Left lung (tissue), 4 donors: ENCODE measurements at regions not wholly inside any gene's neighbourhood (a gene's known extent, or its start where the extent isn't known, plus 50 kb on each side); places are given as distances from the start of the nearest gene placed in this dataset.

Experiments used
- ATAC-seq: fragments of 200-7000 bp; cut with Tn5 transposase; one replicate; pipeline ENCODE4 v1.9.1; 2020; ENCODE audit warnings: moderate library complexity
- DNase-seq, 4 donors: peaks; one replicate each; pipeline ENCODE4 v3.0.0-alpha.2; 2013 to 2020
- H3K27ac ChIP-seq, 2 donors: fragments of 200-600 bp; sonication (generic) in 1 of 2; one replicate each; pipeline versions ENCODE4 v1.5.0 to v1.8.0; 2020 to 2021
- H3K27me3 ChIP-seq, 2 donors: fragments of 200-600 bp; sonication (generic) in 1 of 2; one replicate each; pipeline versions ENCODE4 v1.5.0 to v1.8.0; 2020 to 2021
- H3K36me3 ChIP-seq, 2 donors: fragments of 200-600 bp; sonication (generic) in 1 of 2; one replicate each; pipeline versions ENCODE4 v1.5.0 to v1.8.0; 2020 to 2021
- H3K4me1 ChIP-seq, 2 donors: fragments of 200-600 bp; one replicate each; pipeline ENCODE4 v1.8.0; 2021
- H3K4me3 ChIP-seq, 2 donors: fragments of 200-600 bp; sonication (generic) in 1 of 2; one replicate each; pipeline versions ENCODE4 v1.5.0 to v1.8.0; 2020 to 2021; ENCODE audit warnings: mild to moderate bottlenecking in 1 of 2
- H3K9me3 ChIP-seq, 2 donors: fragments of 200-600 bp; sonication (generic) in 1 of 2; one replicate each; pipeline versions ENCODE4 v1.5.0 to v1.8.0; 2020 to 2021
- CTCF ChIP-seq, 2 donors: fragments of 200-600 bp; sonication (generic) in 1 of 2; IDR thresholded peaks; one replicate each; pipeline versions ENCODE4 v1.5.0 to v1.8.0; 2021; ENCODE audit warnings: antibody characterized with exemption in 2 of 2
- intact Hi-C, 2 donors: fragments of 100-400 bp; cut with DNase I; formaldehyde crosslinking; loops; one replicate each; pipeline versions ENCODE4 v1.11.2 to v1.14.2; 2022
- donor health status: DM: no; HTN: yes; CAD: no.
- donor health status: DM: no; HTN: no; CAD: no.

DNA sequence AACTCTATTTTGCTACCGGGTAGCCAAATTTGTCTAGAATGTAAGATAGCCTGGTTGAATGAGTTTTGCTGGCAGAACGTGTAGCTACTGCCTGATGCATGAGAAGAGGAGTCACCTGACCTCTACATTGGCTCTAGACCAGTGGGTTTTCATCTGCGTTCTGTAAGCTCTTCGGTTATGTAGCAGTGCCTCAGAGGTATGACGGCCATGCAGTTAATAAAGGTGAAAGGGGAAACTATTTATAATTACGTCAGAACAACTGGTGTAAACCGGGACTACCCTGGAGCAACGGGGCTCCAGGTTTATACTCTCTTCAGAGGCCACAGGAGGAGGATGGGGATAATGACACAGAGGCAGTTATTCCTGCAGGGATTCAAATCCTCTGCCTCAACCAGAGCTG is 173.4 kb upstream of the KITLG start:
- Histone ChIP-seq H3K4me1 (no peaks in the 10 kb centered on the region), H3K36me3 (no peaks in the 10 kb centered on the region), H3K9me3 (no peaks in the 10 kb centered on the region), H3K27ac (no peak overlapping the region), H3K4me3 (no peak overlapping the region), H3K27me3 (no peaks in the 10 kb centered on the region)
- DNase-seq (no peak), ATAC-seq (no peak)
- TF ChIP-seq CTCF (IDR thresholded peaks at IDR 0.05), result no peak
- intact Hi-C loops, result no loop called here

DNA sequence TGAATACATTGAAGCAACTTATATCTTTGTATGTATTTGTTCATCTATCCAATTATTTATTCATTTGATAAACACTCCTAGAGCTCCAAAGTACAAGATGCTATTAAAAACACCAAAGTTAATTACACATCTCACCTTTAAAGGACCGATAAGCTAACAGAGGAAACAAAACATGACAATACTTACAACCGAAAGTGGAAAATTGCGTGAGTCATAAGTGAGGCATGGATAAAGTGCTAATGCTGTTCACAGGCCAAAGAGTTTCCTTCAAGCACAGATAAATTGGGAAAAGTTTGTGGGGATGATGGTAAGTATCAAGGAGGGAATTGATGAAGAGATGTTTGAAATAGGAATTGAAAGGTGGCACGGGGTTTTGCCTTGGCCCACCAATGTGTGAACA is 172.8 kb upstream of the KITLG start:
- Histone ChIP-seq H3K4me3 (no peak overlapping the region), H3K36me3 (no peaks in the 10 kb centered on the region), H3K27ac (no peak overlapping the region), H3K4me1 (no peaks in the 10 kb centered on the region), H3K27me3 (no peaks in the 10 kb centered on the region), H3K9me3 (no peaks in the 10 kb centered on the region)
- no peak for TF ChIP-seq CTCF (IDR thresholded peaks at IDR 0.05)
- DNase-seq (no peak), ATAC-seq (no peak)
- intact Hi-C loops, result no loop called here

GRCh38 chr12:88752183-88752582 is 171.9 kb upstream of the KITLG start:
- TF ChIP-seq CTCF (IDR thresholded peaks at IDR 0.05), result no peak
- intact Hi-C loops, result no loop called here
- Histone ChIP-seq H3K9me3 (no peaks in the 10 kb centered on the region), H3K4me3 (no peak overlapping the region), H3K36me3 (no peaks in the 10 kb centered on the region), H3K4me1 (no peaks in the 10 kb centered on the region), H3K27me3 (no peaks in the 10 kb centered on the region), H3K27ac (no peak overlapping the region)
- DNase-seq (no peak), ATAC-seq (no peak)

DNA sequence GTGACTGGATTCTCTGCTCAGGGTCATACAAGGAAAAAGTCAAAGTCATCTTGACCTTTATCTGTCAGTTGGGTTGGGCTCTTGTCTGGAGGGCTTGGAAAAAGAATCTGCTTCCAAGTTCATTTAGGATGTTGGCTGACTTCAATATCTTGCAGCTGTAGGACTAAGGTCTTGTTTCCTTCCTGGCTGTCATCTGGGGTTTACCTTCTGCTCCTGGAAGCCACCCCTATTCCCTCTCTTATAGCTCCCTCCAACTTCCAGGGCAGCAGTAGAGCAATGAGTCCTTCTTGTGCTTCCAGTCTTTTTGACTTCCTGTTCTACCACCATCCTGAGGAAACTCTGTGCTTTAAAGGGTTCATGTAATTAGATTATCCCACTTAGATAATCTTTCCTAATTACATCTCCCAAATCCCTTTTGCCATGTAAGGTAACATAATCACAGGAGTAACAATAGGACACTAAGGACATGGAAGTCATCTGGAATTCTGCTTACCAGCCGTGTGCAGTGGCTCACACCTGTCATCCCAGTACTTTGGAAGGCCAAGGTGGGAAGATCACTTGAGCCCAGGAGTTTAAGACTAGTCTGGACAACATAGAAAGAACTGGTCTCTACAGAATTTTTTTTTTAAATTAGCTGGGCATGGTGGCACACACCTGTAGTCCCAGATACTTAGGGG is 170.7 kb upstream of the KITLG start:
- no peak for TF ChIP-seq CTCF (IDR thresholded peaks at IDR 0.05)
- ATAC-seq, result no peak

DNA sequence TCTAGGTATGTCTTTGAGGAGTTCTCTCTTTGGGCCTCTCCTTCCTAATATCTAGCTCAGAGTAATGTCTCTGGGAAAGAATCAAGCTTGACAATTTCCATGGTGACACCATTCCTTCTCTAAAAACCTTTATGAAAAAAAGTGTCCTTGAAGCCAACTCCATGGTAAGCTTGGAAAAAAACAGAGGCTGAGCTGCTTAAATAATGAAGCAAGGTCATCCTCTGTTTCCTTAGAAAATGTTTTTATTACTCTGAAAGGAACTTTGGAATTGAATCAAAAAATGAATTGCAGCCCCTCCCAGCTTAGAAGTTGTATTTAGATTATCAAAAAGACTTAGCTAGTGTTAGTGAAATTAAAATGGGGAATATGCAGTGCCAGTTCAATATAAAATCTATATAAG is 166.1 kb upstream of the KITLG start:
- no peaks in the 10 kb centered on the region for H3K4me1 ChIP-seq
- intact Hi-C loops, result no loop called here
- no peak for TF ChIP-seq CTCF (IDR thresholded peaks at IDR 0.05)
- H3K27ac ChIP-seq, result no peak overlapping the region
- ATAC-seq (no peak), DNase-seq (no peak)
- H3K4me3 ChIP-seq, result no peak overlapping the region
- H3K27me3 ChIP-seq, result no peaks in the 10 kb centered on the region
- no peaks in the 10 kb centered on the region for H3K9me3 ChIP-seq
- no peaks in the 10 kb centered on the region for H3K36me3 ChIP-seq

More for the DNA sequence above, 170.7 kb upstream of the KITLG start:
- Histone ChIP-seq H3K27ac (no peak overlapping the region), H3K27me3 (no peaks in the 10 kb centered on the region), H3K9me3 (no peaks in the 10 kb centered on the region), H3K36me3 (no peaks in the 10 kb centered on the region), H3K4me1 (no peaks in the 10 kb centered on the region), H3K4me3 (no peak overlapping the region)
- no peak for DNase-seq
- intact Hi-C loops, result no loop called here
